ENCODE measurements at regions not wholly inside any gene's neighbourhood (a gene's known extent, or its start where the extent isn't known, plus 50 kb on each side); places are given as distances from the start of the nearest gene placed in this dataset.

- no peak for TF ChIP-seq CTCF (IDR thresholded peaks at IDR 0.05; ENCODE audit: borderline replicate concordance, extremely low read depth, low read length, poor library complexity, severe bottlenecking)
- no peak for TF ChIP-seq EZH2 (IDR thresholded peaks at IDR 0.05; ENCODE audit: borderline replicate concordance, low read depth, low read length, severe bottlenecking)
Observed at GRCh38 chr7:12801107-12801506, 113.7 kb downstream of the ARL4A start.

Data from DND-41 (cell line).